OCI-LY1 (cell line): ENCODE measurements at regions not wholly inside any gene's neighbourhood (a gene's known extent, or its start where the extent isn't known, plus 50 kb on each side); places are given as distances from the start of the nearest gene placed in this dataset.

Source experiments
- H2AFZ ChIP-seq: fragments of 200-600 bp; sonication (generic), shearing (Covaris generic); 2 replicates; pipeline ENCODE4 v1.6.0; 2014; ENCODE audit warnings: antibody characterized with exemption, mild to moderate bottlenecking, low read length
- H3F3A ChIP-seq: fragments of 200-600 bp; sonication (generic), shearing (Covaris generic); 2 replicates; pipeline ENCODE4 v1.6.0; 2014; ENCODE audit warnings: mild to moderate bottlenecking, antibody characterized with exemption, low read length, moderate library complexity; ENCODE audit not compliant: insufficient read depth
- H3K27ac ChIP-seq: fragments of 200-600 bp; sonication (generic); 2 replicates; pipeline ENCODE4 v1.5.1; 2014; ENCODE audit warnings: low read length, mixed run types, mild to moderate bottlenecking, low read depth; ENCODE audit not compliant: poor library complexity, severe bottlenecking
- H3K27me3 ChIP-seq: fragments of 200-600 bp; sonication (generic); 2 replicates; pipeline ENCODE4 v1.6.0; 2014; ENCODE audit warnings: antibody characterized with exemption, mild to moderate bottlenecking, low read length, moderate library complexity; ENCODE audit not compliant: insufficient read depth
- H3K36me3 ChIP-seq: fragments of 200-600 bp; sonication (generic); 2 replicates; pipeline ENCODE4 v1.6.1; 2014; ENCODE audit warnings: mild to moderate bottlenecking, antibody characterized with exemption, low read length, moderate library complexity, mixed read lengths; ENCODE audit not compliant: insufficient read depth
- H3K4me1 ChIP-seq: fragments of 200-600 bp; sonication (generic); 2 replicates; pipeline ENCODE4 v1.5.1; 2014; ENCODE audit warnings: mild to moderate bottlenecking, low read length, moderate library complexity; ENCODE audit not compliant: insufficient read depth, severe bottlenecking
- H3K4me2 ChIP-seq: fragments of 200-600 bp; sonication (generic), shearing (Covaris generic); 2 replicates; pipeline ENCODE4 v1.6.1; 2014; ENCODE audit warnings: low read length
- H3K4me3 ChIP-seq: fragments of 200-600 bp; sonication (generic); 2 replicates; pipeline ENCODE4 v1.5.1; 2014; ENCODE audit warnings: low read length, low read depth, mild to moderate bottlenecking, mixed read lengths; ENCODE audit not compliant: poor library complexity, severe bottlenecking
- H3K79me2 ChIP-seq: fragments of 200-600 bp; shearing (Covaris generic); 2 replicates; pipeline ENCODE4 v1.6.1; 2016; ENCODE audit warnings: mixed run types, low read length, mixed read lengths; ENCODE audit not compliant: insufficient read depth
- H3K9ac ChIP-seq: fragments of 200-600 bp; sonication (generic), shearing (Covaris generic); 2 replicates; pipeline ENCODE4 v1.6.1; 2014; ENCODE audit warnings: mild to moderate bottlenecking, low read length, mixed read lengths
- H3K9me2 ChIP-seq: fragments of 200-600 bp; sonication (generic), shearing (Covaris generic); 2 replicates; pipeline ENCODE4 v1.6.1; 2014; ENCODE audit warnings: low read depth, mild to moderate bottlenecking, low read length, mixed read lengths
- H3K9me3 ChIP-seq: fragments of 200-600 bp; shearing (Covaris generic); 2 replicates; pipeline ENCODE4 v1.6.1; 2014; ENCODE audit warnings: low read length, mixed read lengths
- H4K20me1 ChIP-seq: fragments of 200-600 bp; sonication (generic), shearing (Covaris generic); 2 replicates; pipeline ENCODE4 v1.6.0; 2016; ENCODE audit warnings: mild to moderate bottlenecking, low read length; ENCODE audit not compliant: insufficient read depth
- EZH2 ChIP-seq: fragments of 200-600 bp; sonication (generic), shearing (Covaris generic); IDR thresholded peaks from 2 replicates; pipeline ENCODE4 v1.8.0; 2017; ENCODE audit warnings: borderline replicate concordance, mixed run types, mild to moderate bottlenecking, antibody characterized with exemption, low read length, moderate library complexity, mixed read lengths
- TF ChIP-seq, protein P1 (sequence below): fragments of 200-600 bp; sonication (generic), shearing (Covaris generic); IDR thresholded peaks from 2 replicates; pipeline ENCODE4 v1.5.1; 2017; ENCODE audit warnings: mild to moderate bottlenecking, antibody characterized with exemption, low read length, moderate library complexity, mixed read lengths

DNA sequence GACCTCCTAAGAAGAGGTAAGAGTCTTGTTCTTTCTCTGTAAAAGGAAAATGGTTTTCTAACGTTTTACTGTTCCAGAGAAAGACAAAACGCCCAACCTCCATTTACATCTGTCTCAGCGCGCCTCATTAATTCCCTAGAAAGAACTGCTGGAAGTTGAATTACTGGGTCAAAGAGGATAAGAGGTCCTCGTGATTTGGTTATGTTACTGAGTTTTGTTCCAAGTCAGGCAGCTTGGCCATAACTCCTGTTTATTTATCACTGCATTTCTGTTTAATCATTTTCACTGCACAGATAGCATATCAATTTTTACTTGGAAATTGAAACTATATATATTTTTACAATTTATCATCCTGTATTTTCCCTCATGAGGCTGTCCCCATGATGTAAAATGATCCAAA lies 112.9 kb upstream of the PEG3 start:
- Histone ChIP-seq H3K4me1 (no peaks in the 10 kb centered on the region), H2AFZ (no peak overlapping the region), H3K4me2 (no peak overlapping the region), H3F3A (no peaks in the 10 kb centered on the region), H4K20me1 (no peaks in the 10 kb centered on the region), H3K4me3 (no peak overlapping the region), H3K36me3 (no peaks in the 10 kb centered on the region), H3K9ac (no peak overlapping the region), H3K27ac (no peak overlapping the region), H3K27me3 (no peaks in the 10 kb centered on the region), H3K9me2 (no peaks in the 10 kb centered on the region), H3K79me2 (no peaks in the 10 kb centered on the region), H3K9me3 (no peaks in the 10 kb centered on the region)
- TF ChIP-seq EZH2: no peak
- TF ChIP-seq, protein P1, sequence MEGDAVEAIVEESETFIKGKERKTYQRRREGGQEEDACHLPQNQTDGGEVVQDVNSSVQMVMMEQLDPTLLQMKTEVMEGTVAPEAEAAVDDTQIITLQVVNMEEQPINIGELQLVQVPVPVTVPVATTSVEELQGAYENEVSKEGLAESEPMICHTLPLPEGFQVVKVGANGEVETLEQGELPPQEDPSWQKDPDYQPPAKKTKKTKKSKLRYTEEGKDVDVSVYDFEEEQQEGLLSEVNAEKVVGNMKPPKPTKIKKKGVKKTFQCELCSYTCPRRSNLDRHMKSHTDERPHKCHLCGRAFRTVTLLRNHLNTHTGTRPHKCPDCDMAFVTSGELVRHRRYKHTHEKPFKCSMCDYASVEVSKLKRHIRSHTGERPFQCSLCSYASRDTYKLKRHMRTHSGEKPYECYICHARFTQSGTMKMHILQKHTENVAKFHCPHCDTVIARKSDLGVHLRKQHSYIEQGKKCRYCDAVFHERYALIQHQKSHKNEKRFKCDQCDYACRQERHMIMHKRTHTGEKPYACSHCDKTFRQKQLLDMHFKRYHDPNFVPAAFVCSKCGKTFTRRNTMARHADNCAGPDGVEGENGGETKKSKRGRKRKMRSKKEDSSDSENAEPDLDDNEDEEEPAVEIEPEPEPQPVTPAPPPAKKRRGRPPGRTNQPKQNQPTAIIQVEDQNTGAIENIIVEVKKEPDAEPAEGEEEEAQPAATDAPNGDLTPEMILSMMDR: no peak

DNA sequence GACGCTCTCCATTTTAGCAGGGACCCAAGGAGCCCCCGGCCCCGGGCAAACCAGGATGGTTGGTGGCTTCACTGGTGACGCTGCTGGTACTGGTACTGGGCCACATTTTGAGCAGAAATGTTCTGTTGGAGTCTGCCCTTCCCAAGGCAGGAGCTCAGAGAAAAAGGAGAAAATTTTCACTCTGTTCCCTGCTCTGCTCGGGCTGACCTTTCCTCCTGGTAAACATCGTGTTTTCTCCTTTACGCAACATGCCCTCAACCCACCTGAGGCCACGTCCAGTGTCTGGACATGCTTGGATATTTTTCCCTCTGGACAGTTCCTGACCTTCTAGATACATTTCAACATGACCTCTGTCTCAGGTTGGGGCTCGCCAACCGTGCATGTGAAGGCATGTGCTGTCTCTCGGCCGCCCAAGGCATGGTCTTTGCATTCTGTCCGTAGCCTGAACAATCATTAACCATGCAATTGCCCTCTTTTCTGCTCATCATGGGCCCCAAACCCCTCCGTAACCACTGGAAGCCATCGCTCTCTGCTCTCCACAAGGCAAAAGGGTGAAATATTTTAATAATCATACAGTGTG lies 115.2 kb upstream of the PEG3 start:
- no peaks in the 10 kb centered on the region for H3F3A ChIP-seq
- H3K27ac ChIP-seq: no peak overlapping the region
- no peak overlapping the region for H3K4me2 ChIP-seq
- no peak for TF ChIP-seq EZH2
- TF ChIP-seq, protein P1: no peak
- H3K36me3 ChIP-seq: no peaks in the 10 kb centered on the region
- H3K4me3 ChIP-seq: no peak overlapping the region
- no peak overlapping the region for H2AFZ ChIP-seq
- H3K9ac ChIP-seq: no peak overlapping the region
- no peaks in the 10 kb centered on the region for H4K20me1 ChIP-seq
- H3K79me2 ChIP-seq: no peaks in the 10 kb centered on the region
- no peaks in the 10 kb centered on the region for H3K9me2 ChIP-seq
- H3K9me3 ChIP-seq: no peaks in the 10 kb centered on the region
- H3K27me3 ChIP-seq: no peaks in the 10 kb centered on the region
- no peaks in the 10 kb centered on the region for H3K4me1 ChIP-seq

DNA sequence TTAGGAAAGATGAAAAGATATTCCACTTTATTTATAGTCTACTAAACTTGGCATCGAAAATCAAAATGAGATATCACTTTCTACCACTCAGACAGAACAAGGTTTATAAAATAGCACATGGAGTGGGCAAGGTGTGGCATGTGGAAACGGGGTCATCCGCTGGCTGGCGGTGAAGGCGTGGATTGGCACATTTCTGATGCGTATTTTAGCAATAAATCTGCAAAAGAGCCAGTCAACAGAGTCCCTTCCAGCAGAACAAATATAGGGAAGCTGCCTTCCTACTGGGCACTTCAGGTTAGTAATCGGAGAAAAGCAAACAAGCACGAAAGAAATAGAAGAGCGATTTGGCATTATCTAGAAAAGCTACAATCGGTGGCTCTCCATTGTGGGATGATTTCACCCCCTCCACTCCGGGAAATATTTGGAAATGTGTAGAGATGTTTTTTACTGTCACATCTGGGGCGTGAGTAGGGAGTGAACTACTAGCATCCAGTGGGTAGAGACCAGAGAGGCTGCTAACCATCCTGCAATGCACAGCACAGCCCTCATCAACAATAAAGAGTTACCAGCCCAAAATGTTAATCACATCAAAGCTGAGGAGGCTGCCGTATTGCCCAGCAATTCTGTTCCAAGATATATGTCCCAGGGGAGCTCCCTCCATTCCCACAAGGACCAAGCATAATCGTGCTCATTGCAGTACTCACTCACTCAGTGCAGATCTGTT lies 116.1 kb upstream of the PEG3 start:
- no peaks in the 10 kb centered on the region for H3K4me1 ChIP-seq
- no peaks in the 10 kb centered on the region for H4K20me1 ChIP-seq

More for the DNA sequence above, 116.1 kb upstream of the PEG3 start:
- Histone ChIP-seq H3K79me2 (no peaks in the 10 kb centered on the region), H3K27ac (no peak overlapping the region), H3K4me2 (no peak overlapping the region), H3K9me2 (no peaks in the 10 kb centered on the region), H3K36me3 (no peaks in the 10 kb centered on the region), H3K9ac (no peak overlapping the region), H3K4me3 (no peak overlapping the region), H3K27me3 (no peaks in the 10 kb centered on the region), H3K9me3 (no peaks in the 10 kb centered on the region), H2AFZ (no peak overlapping the region), H3F3A (no peaks in the 10 kb centered on the region)
- no peak for TF ChIP-seq EZH2
- TF ChIP-seq, protein P1: no peak
